ENCODE measurements at regions not wholly inside any gene's neighbourhood (a gene's known extent, or its start where the extent isn't known, plus 50 kb on each side); places are given as distances from the start of the nearest gene placed in this dataset.

- H3K27ac ChIP-seq (ENCODE audit: low read depth, low read length, poor library complexity, severe bottlenecking), result no peak overlapping the region
- ChIA-PET CTCF (no interaction called here), POLR2A (ENCODE audit: low non-redundant PET) (no interaction called here)
- no TSS peak for BruUV-seq (replicated peaks)
- no peak for DNase-seq (ENCODE audit: low spot score)
- no peak overlapping the region for H3K4me3 ChIP-seq (ENCODE audit: low read depth, low read length, poor library complexity, severe bottlenecking)
- H3K36me3 ChIP-seq (ENCODE audit: insufficient read depth, low read length, poor library complexity, severe bottlenecking), result no peaks in the 10 kb centered on the region
- intact Hi-C loops (cut with micrococcal nuclease; ENCODE audit: unreplicated experiment), result no loop called here
- H3K27me3 ChIP-seq (replicated peaks; ENCODE audit: insufficient read depth, low read depth, low read length, poor library complexity), result no peaks in the 10 kb centered on the region
- no peaks in the 10 kb centered on the region for H3K9me3 ChIP-seq (ENCODE audit: low read depth, low read length, poor library complexity, severe bottlenecking)
- no peak for TF ChIP-seq EZH2 (IDR thresholded peaks at IDR 0.05; ENCODE audit: borderline replicate concordance, low read depth, low read length, poor library complexity, severe bottlenecking)
- no peak for TF ChIP-seq CTCF (conservative IDR thresholded peaks at IDR 0.05; ENCODE audit: low read depth, low read length)
- H3K4me1 ChIP-seq (ENCODE audit: insufficient read depth, low read length, poor library complexity, severe bottlenecking), result no peaks in the 10 kb centered on the region
These were observed 242.9 kb downstream of the PTEN start for GRCh38 chr10:88106366-88106765.

GRCh38 chr10:88107296-88108097, 244.1 kb downstream of the PTEN start:
- Histone ChIP-seq H3K27me3 (replicated peaks; ENCODE audit: insufficient read depth, low read depth, low read length, poor library complexity) (no peaks in the 10 kb centered on the region), H3K4me1 (ENCODE audit: insufficient read depth, low read length, poor library complexity, severe bottlenecking) (no peaks in the 10 kb centered on the region), H3K4me3 (ENCODE audit: low read depth, low read length, poor library complexity, severe bottlenecking) (no peak overlapping the region), H3K36me3 (ENCODE audit: insufficient read depth, low read length, poor library complexity, severe bottlenecking) (no peaks in the 10 kb centered on the region), H3K27ac (ENCODE audit: low read depth, low read length, poor library complexity, severe bottlenecking) (no peak overlapping the region), H3K9me3 (ENCODE audit: low read depth, low read length, poor library complexity, severe bottlenecking) (no peaks in the 10 kb centered on the region)
- no peak for DNase-seq (ENCODE audit: low spot score)
- no TSS peak for BruUV-seq (replicated peaks)
- TF ChIP-seq CTCF (conservative IDR thresholded peaks at IDR 0.05; ENCODE audit: low read depth, low read length) (no peak), EZH2 (IDR thresholded peaks at IDR 0.05; ENCODE audit: borderline replicate concordance, low read depth, low read length, poor library complexity, severe bottlenecking) (no peak)
- POLR2A ChIA-PET (ENCODE audit: low non-redundant PET), result no interaction called here
- intact Hi-C loops (cut with micrococcal nuclease; ENCODE audit: unreplicated experiment), result no loop called here
- CTCF ChIA-PET, result no interaction called here

- H3K4me1 ChIP-seq (ENCODE audit: insufficient read depth, low read length, poor library complexity, severe bottlenecking), result no peaks in the 10 kb centered on the region
- BruUV-seq (replicated peaks), result no TSS peak
- H3K4me3 ChIP-seq (ENCODE audit: low read depth, low read length, poor library complexity, severe bottlenecking), result no peak overlapping the region
- H3K9me3 ChIP-seq (ENCODE audit: low read depth, low read length, poor library complexity, severe bottlenecking), result no peaks in the 10 kb centered on the region
- ChIA-PET CTCF (no interaction called here), POLR2A (ENCODE audit: low non-redundant PET) (no interaction called here)
- TF ChIP-seq CTCF (conservative IDR thresholded peaks at IDR 0.05; ENCODE audit: low read depth, low read length) (no peak), EZH2 (IDR thresholded peaks at IDR 0.05; ENCODE audit: borderline replicate concordance, low read depth, low read length, poor library complexity, severe bottlenecking) (no peak)
- intact Hi-C loops (cut with micrococcal nuclease; ENCODE audit: unreplicated experiment), result no loop called here
- H3K27ac ChIP-seq (ENCODE audit: low read depth, low read length, poor library complexity, severe bottlenecking), result no peak overlapping the region
- H3K27me3 ChIP-seq (replicated peaks; ENCODE audit: insufficient read depth, low read depth, low read length, poor library complexity), result no peaks in the 10 kb centered on the region
- H3K36me3 ChIP-seq (ENCODE audit: insufficient read depth, low read length, poor library complexity, severe bottlenecking), result no peaks in the 10 kb centered on the region
- no peak for DNase-seq (ENCODE audit: low spot score)
These were observed 244.7 kb downstream of the PTEN start for GRCh38 chr10:88108115-88108610.

Measured in A673 (cell line).